Stimulated activated CD4-positive, alpha-beta T cell treated with anti-CD3 and anti-CD28 coated beads, Interleukin-12 subunit alpha, Interleukin-12 subunit beta, amount 100 ng/mL, for 4 hours (primary cell): ENCODE measurements at regions not wholly inside any gene's neighbourhood (a gene's known extent, or its start where the extent isn't known, plus 50 kb on each side); places are given as distances from the start of the nearest gene placed in this dataset.
A peak's percentile ranks its signal among the peaks of the same experiment; 100 is the strongest.

Source experiments
- DNase-seq: peaks from one replicate; pipeline ENCODE4 v3.0.0-alpha.2; 2020

GRCh38 chr13:76500894-76501293 is 385.3 kb downstream of the KCTD12 start:
- DNase-seq = no peak

- no peak for DNase-seq
These were observed 386.3 kb downstream of the KCTD12 start for GRCh38 chr13:76499891-76500290.

- no peak for DNase-seq
These were observed 396.9 kb downstream of the KCTD12 start for GRCh38 chr13:76489274-76489673.

- DNase-seq = no peak
These were observed 404.5 kb downstream of the KCTD12 start for GRCh38 chr13:76481738-76482137.

- DNase-seq = no peak
These were observed 411.2 kb downstream of the KCTD12 start for GRCh38 chr13:76474966-76475365.

GRCh38 chr13:76474356-76474755 is 411.8 kb downstream of the KCTD12 start:
- no peak for DNase-seq

GRCh38 chr13:76473552-76474134 is 412.6 kb downstream of the KCTD12 start:
- peak; percentile 60 for DNase-seq

- no peak for DNase-seq
These were observed 413.3 kb downstream of the KCTD12 start for GRCh38 chr13:76472916-76473315.

GRCh38 chr13:76471486-76471885 is 414.7 kb downstream of the KCTD12 start:
- no peak for DNase-seq

GRCh38 chr13:76470991-76471390 is 415.2 kb downstream of the KCTD12 start:
- DNase-seq = no peak

- no peak for DNase-seq
These were observed 420.2 kb downstream of the KCTD12 start for GRCh38 chr13:76466043-76466442.

- DNase-seq = no peak
These were observed 422.9 kb downstream of the KCTD12 start for GRCh38 chr13:76463314-76463713.

GRCh38 chr13:76461999-76462398 is 424.2 kb downstream of the KCTD12 start:
- no peak for DNase-seq

- DNase-seq = no peak
These were observed 424.7 kb downstream of the KCTD12 start for GRCh38 chr13:76461484-76461883.

- no peak for DNase-seq
These were observed 426.3 kb downstream of the KCTD12 start for GRCh38 chr13:76459863-76460262.

GRCh38 chr13:76455960-76456359 is 430.2 kb downstream of the KCTD12 start:
- no peak for DNase-seq

GRCh38 chr13:76454991-76455390 is 431.2 kb downstream of the KCTD12 start:
- no peak for DNase-seq

GRCh38 chr13:76449716-76450115 is 436.5 kb downstream of the KCTD12 start:
- no peak for DNase-seq

GRCh38 chr13:76446191-76446590 is 440.0 kb downstream of the KCTD12 start:
- DNase-seq = no peak

- DNase-seq = no peak
These were observed 445.6 kb downstream of the KCTD12 start for GRCh38 chr13:76440568-76440967.

GRCh38 chr13:76439546-76439945 is 446.7 kb downstream of the KCTD12 start:
- DNase-seq = no peak

GRCh38 chr13:76438050-76438449 is 448.2 kb downstream of the KCTD12 start:
- no peak for DNase-seq

GRCh38 chr13:76425935-76426334 is 460.3 kb downstream of the KCTD12 start:
- no peak for DNase-seq

- no peak for DNase-seq
These were observed 465.2 kb downstream of the KCTD12 start for GRCh38 chr13:76421011-76421410.

- DNase-seq = no peak
These were observed 467.8 kb downstream of the KCTD12 start for GRCh38 chr13:76418404-76418803.

GRCh38 chr13:76414320-76414719 is 471.9 kb downstream of the KCTD12 start:
- no peak for DNase-seq
